H1 (cell line): ENCODE measurements at regions not wholly inside any gene's neighbourhood (a gene's known extent, or its start where the extent isn't known, plus 50 kb on each side); places are given as distances from the start of the nearest gene placed in this dataset.

ENCODE experiments used
- EZH2 ChIP-seq: fragments of 200-600 bp; sonication (generic); IDR thresholded peaks from 2 replicates; pipeline ENCODE4 v1.7.1; 2012; ENCODE audit warnings: low read depth, mild to moderate bottlenecking, moderate library complexity, low read length, inconsistent platforms; ENCODE audit not compliant: severe bottlenecking
- KDM1A ChIP-seq: fragments of 200-600, 300-600 bp; sonication (generic); IDR thresholded peaks from 2 replicates; pipeline ENCODE4 v1.7.1; 2016; ENCODE audit warnings: mild to moderate bottlenecking, low read length, borderline replicate concordance

DNA sequence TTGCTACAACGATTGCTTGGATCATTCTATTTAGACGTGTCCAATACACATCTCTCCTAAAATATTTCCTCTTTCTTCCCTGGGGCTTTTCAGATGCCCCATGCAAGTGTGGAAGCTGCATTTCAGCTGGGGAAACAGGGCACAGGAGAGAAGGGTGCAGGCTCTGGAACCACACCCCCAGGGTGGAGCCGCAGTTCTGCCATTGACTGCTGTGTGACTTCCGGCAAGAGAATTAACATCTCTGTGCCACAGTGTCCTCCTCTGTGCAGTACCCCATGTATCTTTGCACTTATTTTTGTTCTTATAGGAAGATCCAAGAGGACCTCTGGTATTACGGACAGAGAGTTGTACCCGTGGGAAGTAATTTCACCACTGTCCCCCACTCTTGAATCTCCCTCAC, 405.3 kb upstream of the EEF2KMT start:
- TF ChIP-seq EZH2 (no peak), KDM1A (no peak)
